ENCODE measurements at regions not wholly inside any gene's neighbourhood (a gene's known extent, or its start where the extent isn't known, plus 50 kb on each side); places are given as distances from the start of the nearest gene placed in this dataset.

DNA sequence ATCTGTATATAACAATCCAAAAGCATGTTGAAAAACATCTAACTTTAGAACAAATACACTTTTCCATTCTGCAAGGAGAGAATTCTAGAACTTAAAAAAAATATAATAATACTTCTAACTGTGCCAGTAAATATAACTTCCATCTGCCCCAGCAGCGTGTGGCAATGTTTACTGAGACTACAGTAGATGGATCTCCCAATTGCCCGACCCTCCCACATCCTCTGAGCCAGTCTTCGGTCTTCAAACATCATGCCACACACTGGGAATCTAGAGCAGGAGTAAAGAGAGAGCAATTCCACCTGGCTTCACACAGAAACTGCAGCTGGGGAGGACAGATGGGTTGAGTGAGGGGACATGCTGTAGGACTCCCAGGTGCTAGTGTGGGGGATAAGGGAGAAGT lies 121.3 kb upstream of the NHSL1 start:
- CTCF ChIA-PET = interaction anchor here (1.6 kb wide), 1 partner anchor 30 kb away, joined by 4 read pairs; no protein-coding TSS in a partner anchor
- POLR2A ChIA-PET = no interaction called here
- Histone ChIP-seq H3K4me3 (ENCODE audit: low read depth, low read length) (no peak overlapping the region), H3K4me1 (ENCODE audit: control insufficient read depth, insufficient read depth, low read length) (no peaks in the 10 kb centered on the region), H3K36me3 (ENCODE audit: control insufficient read depth in 2 of 2, insufficient read depth in 1 of 2, low read length in 2 of 2) (no peaks in the 10 kb centered on the region), H3K27ac (ENCODE audit: extremely low read depth, low read depth, low read length) (no peak overlapping the region), H3K9me3 (ENCODE audit: control insufficient read depth, insufficient read depth, low read depth, low read length) (no peaks in the 10 kb centered on the region)
- TF ChIP-seq ZNF423 (tag by site-specific recombination; IDR thresholded peaks at IDR 0.05) (no peak), ZNF501 (tag by site-specific recombination; IDR thresholded peaks at IDR 0.05) (no peak)
- TF ChIP-seq, protein P1, sequence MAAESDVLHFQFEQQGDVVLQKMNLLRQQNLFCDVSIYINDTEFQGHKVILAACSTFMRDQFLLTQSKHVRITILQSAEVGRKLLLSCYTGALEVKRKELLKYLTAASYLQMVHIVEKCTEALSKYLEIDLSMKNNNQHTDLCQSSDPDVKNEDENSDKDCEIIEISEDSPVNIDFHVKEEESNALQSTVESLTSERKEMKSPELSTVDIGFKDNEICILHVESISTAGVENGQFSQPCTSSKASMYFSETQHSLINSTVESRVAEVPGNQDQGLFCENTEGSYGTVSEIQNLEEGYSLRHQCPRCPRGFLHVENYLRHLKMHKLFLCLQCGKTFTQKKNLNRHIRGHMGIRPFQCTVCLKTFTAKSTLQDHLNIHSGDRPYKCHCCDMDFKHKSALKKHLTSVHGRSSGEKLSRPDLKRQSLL (tag by site-specific recombination; IDR thresholded peaks at IDR 0.05) = no peak

DNA sequence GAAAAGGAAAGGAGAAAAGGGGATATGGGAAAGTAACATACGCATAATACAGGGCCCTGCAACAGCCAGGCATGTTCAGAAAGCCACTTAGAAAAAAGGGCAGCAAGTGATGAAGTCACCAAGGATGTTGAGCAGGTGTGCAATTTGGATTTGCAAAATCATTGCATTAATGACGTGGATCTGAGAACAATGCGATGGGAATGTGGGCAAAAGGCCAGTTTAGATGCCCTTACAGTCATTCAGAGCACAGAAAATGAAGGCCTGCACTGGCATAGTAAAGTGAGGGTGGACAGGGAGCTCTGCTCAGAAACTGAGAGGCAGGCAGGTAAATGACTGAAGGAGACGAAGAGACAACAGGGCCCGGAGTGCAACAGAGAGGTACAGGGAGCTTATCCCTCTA lies 123.7 kb upstream of the NHSL1 start:
- Histone ChIP-seq H3K27ac (ENCODE audit: extremely low read depth, low read depth, low read length) (no peak overlapping the region), H3K36me3 (ENCODE audit: control insufficient read depth in 2 of 2, insufficient read depth in 1 of 2, low read length in 2 of 2) (no peaks in the 10 kb centered on the region), H3K4me3 (ENCODE audit: low read depth, low read length) (no peak overlapping the region), H3K9me3 (ENCODE audit: control insufficient read depth, insufficient read depth, low read depth, low read length) (no peaks in the 10 kb centered on the region), H3K4me1 (ENCODE audit: control insufficient read depth, insufficient read depth, low read length) (no peaks in the 10 kb centered on the region)
- TF ChIP-seq ZNF701 (tag by site-specific recombination; IDR thresholded peaks at IDR 0.05) = no peak
- TF ChIP-seq, protein P2, sequence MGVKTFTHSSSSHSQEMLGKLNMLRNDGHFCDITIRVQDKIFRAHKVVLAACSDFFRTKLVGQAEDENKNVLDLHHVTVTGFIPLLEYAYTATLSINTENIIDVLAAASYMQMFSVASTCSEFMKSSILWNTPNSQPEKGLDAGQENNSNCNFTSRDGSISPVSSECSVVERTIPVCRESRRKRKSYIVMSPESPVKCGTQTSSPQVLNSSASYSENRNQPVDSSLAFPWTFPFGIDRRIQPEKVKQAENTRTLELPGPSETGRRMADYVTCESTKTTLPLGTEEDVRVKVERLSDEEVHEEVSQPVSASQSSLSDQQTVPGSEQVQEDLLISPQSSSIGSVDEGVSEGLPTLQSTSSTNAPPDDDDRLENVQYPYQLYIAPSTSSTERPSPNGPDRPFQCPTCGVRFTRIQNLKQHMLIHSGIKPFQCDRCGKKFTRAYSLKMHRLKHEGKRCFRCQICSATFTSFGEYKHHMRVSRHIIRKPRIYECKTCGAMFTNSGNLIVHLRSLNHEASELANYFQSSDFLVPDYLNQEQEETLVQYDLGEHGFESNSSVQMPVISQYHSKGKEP (tag by site-specific recombination; IDR thresholded peaks at IDR 0.05) = peak; percentile 34; the same call in 1 of the 2 replicates
- POLR2A ChIA-PET = no interaction called here
- CTCF ChIA-PET = no interaction called here

DNA sequence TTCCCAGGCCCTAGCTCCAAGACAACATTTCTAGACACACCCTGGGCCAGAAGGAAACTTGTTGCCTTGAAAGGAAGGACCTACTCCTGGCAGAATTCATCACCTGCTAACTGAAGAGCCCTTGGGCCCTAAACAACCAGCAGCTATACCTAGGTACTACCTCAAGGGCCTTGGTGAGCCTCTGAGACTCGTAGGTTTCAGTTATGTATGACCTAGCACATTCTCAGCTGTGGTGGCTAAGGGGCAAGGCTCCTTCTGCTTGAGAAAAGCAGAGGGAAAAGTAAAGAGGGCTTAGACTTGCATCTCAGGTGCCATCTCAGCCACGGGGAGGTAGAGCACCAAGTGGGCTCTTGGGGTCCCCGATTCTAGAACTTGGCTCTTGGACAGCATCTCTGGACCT lies 132.3 kb upstream of the NHSL1 start:
- no peaks in the 10 kb centered on the region; the same call in 1 of the 2 replicates for H3K4me1 ChIP-seq (ENCODE audit: control insufficient read depth, insufficient read depth, low read length)
- CTCF ChIA-PET = interaction anchor here (0.8 kb wide), 1 partner anchor 17 kb away, joined by 3 read pairs; no protein-coding TSS in a partner anchor
- POLR2A ChIA-PET = no interaction called here
- TF ChIP-seq ZIC2 (tag by site-specific recombination; IDR thresholded peaks at IDR 0.05) (no peak), ZNF23 (tag by site-specific recombination; IDR thresholded peaks at IDR 0.05; ENCODE audit: borderline replicate concordance) (no peak), ZNF311 (tag by site-specific recombination; IDR thresholded peaks at IDR 0.05; ENCODE audit: borderline replicate concordance) (no peak), ZNF600 (tag by site-specific recombination; IDR thresholded peaks at IDR 0.05) (no peak), ZNF791 (tag by site-specific recombination; IDR thresholded peaks at IDR 0.05) (no peak), ZNF354C (tag by site-specific recombination; IDR thresholded peaks at IDR 0.05; ENCODE audit: borderline replicate concordance, low read depth) (no peak)
- TF ChIP-seq, protein P3, sequence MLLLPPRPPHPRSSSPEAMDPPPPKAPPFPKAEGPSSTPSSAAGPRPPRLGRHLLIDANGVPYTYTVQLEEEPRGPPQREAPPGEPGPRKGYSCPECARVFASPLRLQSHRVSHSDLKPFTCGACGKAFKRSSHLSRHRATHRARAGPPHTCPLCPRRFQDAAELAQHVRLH (tag by site-specific recombination; IDR thresholded peaks at IDR 0.05) = no peak
- TF ChIP-seq, protein P4, sequence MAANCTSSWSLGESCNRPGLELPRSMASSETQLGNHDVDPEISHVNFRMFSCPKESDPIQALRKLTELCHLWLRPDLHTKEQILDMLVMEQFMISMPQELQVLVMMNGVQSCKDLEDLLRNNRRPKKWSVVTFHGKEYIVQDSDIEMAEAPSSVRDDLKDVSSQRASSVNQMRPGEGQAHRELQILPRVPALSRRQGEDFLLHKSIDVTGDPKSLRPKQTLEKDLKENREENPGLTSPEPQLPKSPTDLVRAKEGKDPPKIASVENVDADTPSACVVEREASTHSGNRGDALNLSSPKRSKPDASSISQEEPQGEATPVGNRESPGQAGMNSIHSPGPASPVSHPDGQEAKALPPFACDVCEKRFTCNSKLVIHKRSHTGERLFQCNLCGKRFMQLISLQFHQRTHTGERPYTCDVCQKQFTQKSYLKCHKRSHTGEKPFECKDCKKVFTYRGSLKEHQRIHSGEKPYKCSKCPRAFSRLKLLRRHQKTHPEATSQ (tag by site-specific recombination; IDR thresholded peaks at IDR 0.05) = no peak
- no peak overlapping the region for H3K4me3 ChIP-seq (ENCODE audit: low read depth, low read length)
- no peaks in the 10 kb centered on the region for H3K36me3 ChIP-seq (ENCODE audit: control insufficient read depth in 2 of 2, insufficient read depth in 1 of 2, low read length in 2 of 2)
- no peak overlapping the region for H3K27ac ChIP-seq (ENCODE audit: extremely low read depth, low read depth, low read length)
- no peaks in the 10 kb centered on the region for H3K9me3 ChIP-seq (ENCODE audit: control insufficient read depth, insufficient read depth, low read depth, low read length)

DNA sequence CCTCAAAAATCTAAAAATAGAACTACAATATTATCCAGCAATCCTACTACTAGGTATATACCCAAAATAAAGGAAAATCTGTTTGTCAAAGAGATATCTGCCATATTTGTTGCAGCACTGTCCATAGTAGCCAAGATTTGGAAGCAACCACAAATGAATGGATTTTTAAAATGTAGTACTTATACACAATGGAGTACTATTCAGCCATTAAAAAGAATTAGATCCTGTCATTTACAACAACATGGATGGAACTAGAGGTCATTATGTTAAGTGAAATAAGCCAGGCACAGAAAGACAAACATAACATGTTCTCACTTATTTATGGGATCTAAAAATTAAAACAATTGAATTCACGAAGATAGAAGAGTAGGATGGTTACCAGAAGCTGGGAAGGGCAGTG lies 135.7 kb upstream of the CCDC28A start:
- POLR2A ChIA-PET = no interaction called here

More for the DNA sequence above, 135.7 kb upstream of the CCDC28A start:
- Histone ChIP-seq H3K36me3 (ENCODE audit: control insufficient read depth in 2 of 2, insufficient read depth in 1 of 2, low read length in 2 of 2) (no peaks in the 10 kb centered on the region), H3K9me3 (ENCODE audit: control insufficient read depth, insufficient read depth, low read depth, low read length) (no peaks in the 10 kb centered on the region), H3K4me1 (ENCODE audit: control insufficient read depth, insufficient read depth, low read length) (no peaks in the 10 kb centered on the region; the same call in 1 of the 2 replicates), H3K4me3 (ENCODE audit: low read depth, low read length) (no peak overlapping the region), H3K27ac (ENCODE audit: extremely low read depth, low read depth, low read length) (no peak overlapping the region)
- TF ChIP-seq, protein P5, sequence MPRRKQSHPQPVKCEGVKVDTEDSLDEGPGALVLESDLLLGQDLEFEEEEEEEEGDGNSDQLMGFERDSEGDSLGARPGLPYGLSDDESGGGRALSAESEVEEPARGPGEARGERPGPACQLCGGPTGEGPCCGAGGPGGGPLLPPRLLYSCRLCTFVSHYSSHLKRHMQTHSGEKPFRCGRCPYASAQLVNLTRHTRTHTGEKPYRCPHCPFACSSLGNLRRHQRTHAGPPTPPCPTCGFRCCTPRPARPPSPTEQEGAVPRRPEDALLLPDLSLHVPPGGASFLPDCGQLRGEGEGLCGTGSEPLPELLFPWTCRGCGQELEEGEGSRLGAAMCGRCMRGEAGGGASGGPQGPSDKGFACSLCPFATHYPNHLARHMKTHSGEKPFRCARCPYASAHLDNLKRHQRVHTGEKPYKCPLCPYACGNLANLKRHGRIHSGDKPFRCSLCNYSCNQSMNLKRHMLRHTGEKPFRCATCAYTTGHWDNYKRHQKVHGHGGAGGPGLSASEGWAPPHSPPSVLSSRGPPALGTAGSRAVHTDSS (tag by site-specific recombination; IDR thresholded peaks at IDR 0.05) = no peak
- peak; percentile 73 for TF ChIP-seq ZNF146 (tag by site-specific recombination; IDR thresholded peaks at IDR 0.05)
- CTCF ChIA-PET = interaction anchor here (0.7 kb wide), 1 partner anchor 53 kb away, joined by 3 read pairs; no protein-coding TSS in a partner anchor

Measured in HEK293 (cell line).